Ectodermal cell (in vitro differentiated cells): ENCODE measurements at regions not wholly inside any gene's neighbourhood (a gene's known extent, or its start where the extent isn't known, plus 50 kb on each side); places are given as distances from the start of the nearest gene placed in this dataset.

ENCODE experiments used
- H3K27ac ChIP-seq: 2 replicates; pipeline ENCODE4 v1.7.0; 2013; ENCODE audit warnings: mild to moderate bottlenecking, low read depth, low read length; ENCODE audit not compliant: insufficient read depth, poor library complexity, severe bottlenecking
- H3K27me3 ChIP-seq: 2 replicates; pipeline ENCODE4 v1.7.0; 2013; ENCODE audit warnings: mild to moderate bottlenecking, low read length; ENCODE audit not compliant: insufficient read depth, control insufficient read depth, poor library complexity, severe bottlenecking
- H3K36me3 ChIP-seq: one replicate; pipeline ENCODE4 v1.7.0; 2013; ENCODE audit warnings: low read length; ENCODE audit not compliant: control insufficient read depth, insufficient read depth
- H3K4me1 ChIP-seq: one replicate; pipeline ENCODE4 v1.7.0; 2013; ENCODE audit warnings: low read length; ENCODE audit not compliant: control insufficient read depth, insufficient read depth
- H3K4me3 ChIP-seq: 2 replicates; pipeline ENCODE4 v1.7.0; 2013; ENCODE audit warnings: low read depth, low read length, control low read depth; ENCODE audit not compliant: insufficient read depth
- H3K9me3 ChIP-seq: 2 replicates; pipeline ENCODE4 v1.7.0; 2013; ENCODE audit warnings: mild to moderate bottlenecking, low read length, moderate library complexity; ENCODE audit not compliant: control insufficient read depth
- WGBS, 2 experiments: methylation state at CpG; one replicate each; pipeline ENCODE4 v1.1.7; 2013; ENCODE audit warnings: missing lambda C conversion rate in 2 of 2; 5-methylcytosine and 5-hydroxymethylcytosine counted together

DNA sequence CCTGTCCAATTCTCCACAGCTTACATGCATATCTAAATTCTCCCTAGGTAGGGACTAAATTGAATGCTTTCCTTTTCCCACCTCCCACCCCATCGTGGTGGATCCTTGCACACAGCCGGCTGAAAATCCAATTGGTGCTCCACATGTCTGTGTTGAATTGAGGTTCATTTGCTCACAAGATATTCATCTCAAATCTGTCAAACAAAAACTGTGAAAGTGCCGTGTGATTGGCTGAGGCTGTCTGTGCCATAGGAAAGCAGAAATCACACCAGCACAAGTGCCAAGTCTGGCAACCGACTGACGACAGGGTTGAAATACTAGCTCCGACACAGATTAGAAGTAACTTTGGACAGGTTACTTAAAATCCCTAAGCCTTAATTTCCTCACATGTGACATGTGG lies 823.3 kb downstream of the TDRD15 start:
- H3K9me3 ChIP-seq, result no peaks in the 10 kb centered on the region
- 84 to 90% methylated on average over 6 of the region's 6 CpGs for WGBS, 2 experiments
- no peaks in the 10 kb centered on the region for H3K4me1 ChIP-seq
- no peak overlapping the region for H3K4me3 ChIP-seq
- H3K27me3 ChIP-seq, result no peaks in the 10 kb centered on the region
- no peak overlapping the region for H3K27ac ChIP-seq
- no peaks in the 10 kb centered on the region for H3K36me3 ChIP-seq

DNA sequence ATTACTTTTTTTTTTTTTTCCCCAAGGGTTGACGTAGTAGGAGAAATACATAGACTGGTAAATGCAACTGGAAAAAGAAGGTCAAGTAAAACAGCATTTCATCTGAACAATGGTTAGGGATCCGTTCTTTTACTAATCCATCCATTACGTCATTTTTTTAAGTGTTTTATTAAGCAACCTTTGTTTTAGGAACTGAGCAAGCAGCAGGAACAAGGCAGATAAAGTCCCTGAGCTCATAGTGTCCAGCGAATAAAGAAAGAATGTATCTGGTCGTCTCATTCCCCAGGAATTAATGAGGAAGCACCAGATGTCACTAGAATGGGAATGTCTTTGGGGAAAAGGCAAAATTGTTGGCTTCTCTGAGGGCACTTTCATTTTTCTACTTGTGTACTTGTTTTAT lies 842.4 kb downstream of the TDRD15 start:
- no peaks in the 10 kb centered on the region for H3K9me3 ChIP-seq
- H3K4me1 ChIP-seq, result no peaks in the 10 kb centered on the region
- no peaks in the 10 kb centered on the region for H3K36me3 ChIP-seq
- H3K4me3 ChIP-seq, result no peak overlapping the region
- 91 to 98% methylated on average over 4 to 5 of the region's 5 CpGs for WGBS, 2 experiments
- no peaks in the 10 kb centered on the region for H3K27me3 ChIP-seq
- no peak overlapping the region for H3K27ac ChIP-seq

DNA sequence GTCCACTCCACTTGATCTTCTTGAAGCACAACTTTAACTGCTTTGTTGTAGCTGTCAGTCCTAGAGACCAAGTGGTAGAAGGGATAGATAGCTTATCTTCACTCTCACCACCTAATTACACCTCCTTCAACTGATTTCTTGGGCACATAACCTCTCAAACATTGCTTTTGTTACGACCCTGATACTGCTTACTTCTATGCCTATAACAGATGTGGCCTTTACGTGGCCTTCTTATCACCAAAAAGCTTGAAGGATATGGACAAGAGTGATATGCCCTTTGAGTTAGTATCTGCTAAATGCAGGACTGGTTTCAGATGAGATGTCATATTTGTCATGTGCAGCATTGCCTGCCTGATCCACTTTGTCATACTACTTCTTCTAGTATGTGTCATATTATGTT lies 847.2 kb downstream of the TDRD15 start:
- H3K27me3 ChIP-seq, result no peaks in the 10 kb centered on the region
- H3K36me3 ChIP-seq, result no peaks in the 10 kb centered on the region
- no peak overlapping the region for H3K4me3 ChIP-seq
- H3K4me1 ChIP-seq, result no peaks in the 10 kb centered on the region
- no peak overlapping the region for H3K27ac ChIP-seq
- no peaks in the 10 kb centered on the region for H3K9me3 ChIP-seq
- 92 to 93% methylated on average over 2 of the region's 2 CpGs for WGBS, 2 experiments

DNA sequence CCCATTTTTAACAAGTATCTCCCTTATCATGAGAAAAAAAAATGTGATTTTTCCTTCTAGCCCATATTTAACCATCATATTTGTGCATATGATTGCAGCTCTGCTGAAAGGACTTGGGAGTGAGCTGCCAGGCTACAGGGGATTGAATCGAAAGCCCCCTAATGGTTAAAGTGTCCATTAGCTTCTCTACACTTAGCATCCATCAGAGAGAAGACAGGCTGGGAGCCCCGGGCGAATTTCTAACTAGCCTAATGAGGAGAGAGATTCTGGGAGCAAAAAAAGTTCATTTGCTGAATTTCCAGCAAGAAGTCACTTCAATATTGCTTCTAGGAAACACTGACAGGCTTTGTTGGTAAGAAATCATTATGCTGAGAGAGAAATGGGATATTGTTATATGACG lies 848.8 kb downstream of the TDRD15 start:
- Histone ChIP-seq H3K9me3 (no peaks in the 10 kb centered on the region), H3K27ac (no peak overlapping the region), H3K36me3 (no peaks in the 10 kb centered on the region), H3K4me3 (no peak overlapping the region), H3K4me1 (no peaks in the 10 kb centered on the region), H3K27me3 (no peaks in the 10 kb centered on the region)
- WGBS, 2 experiments, result 63 to 81% methylated on average over 3 to 4 of the region's 4 CpGs

DNA sequence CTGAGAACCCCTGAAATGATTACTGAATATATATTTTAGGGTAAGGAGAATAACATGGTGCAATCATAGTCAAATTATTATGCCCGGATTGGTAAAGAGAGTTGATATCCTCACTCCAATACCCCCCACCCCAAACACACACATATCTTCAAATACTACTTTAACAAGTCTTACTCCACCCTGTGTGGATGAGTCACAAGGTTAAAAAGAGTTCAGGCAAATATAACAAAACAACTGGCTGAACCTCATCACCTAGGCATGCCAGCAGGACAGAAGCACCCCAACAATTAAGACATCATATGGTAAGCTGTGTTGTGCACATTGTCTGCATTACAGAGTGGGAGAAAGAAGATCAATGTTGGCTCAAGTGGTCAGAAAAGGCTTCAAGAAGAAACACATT lies 857.4 kb downstream of the TDRD15 start:
- Histone ChIP-seq H3K36me3 (no peaks in the 10 kb centered on the region), H3K9me3 (no peaks in the 10 kb centered on the region), H3K27ac (no peak overlapping the region), H3K4me3 (no peak overlapping the region), H3K4me1 (no peaks in the 10 kb centered on the region), H3K27me3 (no peaks in the 10 kb centered on the region)
- WGBS, 2 experiments, result 92% methylated on average over 1 of the region's 1 CpG; no CpG with 5 or more reads in 1 of the 2 experiments

DNA sequence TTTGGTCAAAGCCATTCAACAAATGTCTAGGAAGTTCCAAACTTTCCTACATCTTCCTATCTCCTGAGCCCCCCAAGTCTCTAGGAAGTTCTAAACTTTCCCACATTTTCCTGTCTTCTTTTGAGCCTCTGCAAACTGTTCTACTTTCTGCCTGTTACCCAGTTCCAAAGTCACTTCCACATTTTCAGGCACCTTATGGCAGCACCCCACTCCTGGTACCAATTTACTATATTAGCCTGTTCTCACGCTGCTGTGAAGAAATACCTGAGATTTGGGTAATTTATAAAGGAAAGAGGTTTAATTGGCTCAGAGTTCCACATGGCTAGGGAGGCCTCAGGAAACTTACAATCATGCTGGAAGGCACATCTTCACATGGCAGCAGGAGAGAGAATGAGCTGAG lies 869.2 kb downstream of the TDRD15 start:
- Histone ChIP-seq H3K9me3 (peaks cover 3% of the 10 kb centered on the region), H3K36me3 (no peaks in the 10 kb centered on the region)
- 93 to 100% methylated on average over 1 of the region's 1 CpG for WGBS, 2 experiments

DNA sequence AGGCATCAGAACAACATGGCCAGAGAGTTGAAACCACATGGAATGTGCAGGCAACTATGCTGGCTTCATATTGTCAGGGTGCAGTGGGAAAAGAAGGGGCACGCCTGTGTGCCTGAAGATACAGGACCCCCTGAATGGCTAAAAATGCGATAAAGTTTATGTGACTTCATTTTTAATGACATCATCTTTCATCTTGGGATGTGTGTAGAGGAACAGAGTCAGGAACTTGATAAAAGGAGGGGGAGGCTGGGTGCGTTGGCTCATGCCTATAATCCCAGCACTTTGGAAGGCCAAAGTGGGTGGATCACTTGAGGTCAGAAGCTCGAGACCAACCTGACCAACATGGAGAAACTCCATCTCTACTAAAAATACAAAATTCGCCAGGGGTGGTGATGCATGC lies 872.6 kb downstream of the TDRD15 start:
- Histone ChIP-seq H3K27ac (no peak overlapping the region), H3K4me3 (no peak overlapping the region), H3K36me3 (no peaks in the 10 kb centered on the region), H3K27me3 (no peaks in the 10 kb centered on the region), H3K4me1 (no peaks in the 10 kb centered on the region), H3K9me3 (peaks cover 3% of the 10 kb centered on the region)
- WGBS, 2 experiments, result 91 to 96% methylated on average over 5 of the region's 5 CpGs

More for the DNA sequence above, 869.2 kb downstream of the TDRD15 start:
- Histone ChIP-seq H3K4me3 (no peak overlapping the region), H3K4me1 (no peaks in the 10 kb centered on the region), H3K27ac (no peak overlapping the region), H3K27me3 (no peaks in the 10 kb centered on the region)

DNA sequence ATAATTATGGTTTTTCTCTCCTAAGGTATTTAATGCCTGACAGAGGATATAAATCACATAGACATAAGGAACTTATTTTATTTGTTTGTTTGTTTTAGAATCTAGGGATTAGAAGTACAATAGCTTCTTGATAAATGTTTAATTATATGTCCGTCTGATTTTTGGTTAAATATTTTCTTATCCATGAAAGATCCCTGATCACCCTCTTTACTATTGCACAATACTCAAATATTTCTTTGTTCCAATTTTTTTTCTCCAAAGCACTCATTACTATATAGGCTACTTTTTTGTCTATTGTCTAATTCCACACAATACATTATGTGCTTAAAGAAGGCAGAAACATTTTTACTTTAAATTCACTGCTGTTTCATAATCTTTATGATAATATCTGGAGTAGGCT lies 875.8 kb downstream of the TDRD15 start:
- no peaks in the 10 kb centered on the region for H3K27me3 ChIP-seq
- no peaks in the 10 kb centered on the region for H3K4me1 ChIP-seq
- WGBS, 2 experiments, result 89% methylated on average over 1 of the region's 1 CpG; no CpG with 5 or more reads in 1 of the 2 experiments
- H3K4me3 ChIP-seq, result no peak overlapping the region
- H3K36me3 ChIP-seq, result no peaks in the 10 kb centered on the region
- no peaks in the 10 kb centered on the region for H3K9me3 ChIP-seq
- H3K27ac ChIP-seq, result no peak overlapping the region

DNA sequence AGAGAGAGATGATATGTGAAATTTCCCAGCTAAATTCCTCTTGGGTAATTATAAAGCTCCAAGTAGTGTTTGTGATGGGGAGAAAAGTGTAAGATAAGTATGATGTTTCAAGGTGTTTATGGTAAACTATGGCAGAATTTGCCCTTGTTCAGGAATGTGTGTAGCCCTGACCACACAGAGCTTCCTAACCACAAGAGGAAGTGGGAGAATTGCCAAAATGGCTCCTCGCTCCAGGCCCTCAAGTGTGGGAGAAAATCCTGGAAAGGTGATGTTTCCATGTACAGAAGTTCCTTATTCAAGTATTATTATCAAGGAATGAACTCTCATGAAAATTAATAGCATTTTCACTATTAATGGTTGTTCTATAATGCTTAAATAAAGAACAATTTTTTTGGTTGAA lies 878.3 kb downstream of the TDRD15 start:
- WGBS, 2 experiments, result 85% methylated on average over 1 of the region's 1 CpG; no CpG with 5 or more reads in 1 of the 2 experiments
- Histone ChIP-seq H3K4me3 (no peak overlapping the region), H3K4me1 (no peaks in the 10 kb centered on the region), H3K27ac (no peak overlapping the region), H3K36me3 (no peaks in the 10 kb centered on the region), H3K9me3 (no peaks in the 10 kb centered on the region), H3K27me3 (no peaks in the 10 kb centered on the region)

DNA sequence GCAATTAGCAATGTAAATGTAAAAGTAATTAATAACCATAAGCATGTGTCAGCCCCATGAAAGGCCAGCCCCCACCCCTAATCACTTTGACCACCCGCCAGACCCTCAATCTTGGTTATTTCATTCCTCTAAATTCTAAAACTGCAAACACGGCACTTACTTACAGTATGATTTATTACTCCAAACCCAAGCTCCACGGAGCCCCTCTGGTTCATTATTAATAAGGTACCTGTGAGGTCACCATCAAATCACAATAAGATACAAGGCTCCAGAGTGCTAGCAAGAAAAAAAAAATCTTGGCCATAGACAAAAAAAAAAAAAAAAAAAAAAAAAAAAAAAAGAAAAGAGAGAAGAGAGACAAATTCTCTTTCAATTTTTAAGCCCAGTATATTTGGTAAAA lies 879.5 kb downstream of the TDRD15 start:
- no peaks in the 10 kb centered on the region for H3K27me3 ChIP-seq
- no peak overlapping the region for H3K4me3 ChIP-seq
- H3K4me1 ChIP-seq, result no peaks in the 10 kb centered on the region
- no peaks in the 10 kb centered on the region for H3K36me3 ChIP-seq
- WGBS, 2 experiments, result 93% methylated on average over 3 of the region's 3 CpGs
- H3K27ac ChIP-seq, result no peak overlapping the region
- H3K9me3 ChIP-seq, result no peaks in the 10 kb centered on the region

DNA sequence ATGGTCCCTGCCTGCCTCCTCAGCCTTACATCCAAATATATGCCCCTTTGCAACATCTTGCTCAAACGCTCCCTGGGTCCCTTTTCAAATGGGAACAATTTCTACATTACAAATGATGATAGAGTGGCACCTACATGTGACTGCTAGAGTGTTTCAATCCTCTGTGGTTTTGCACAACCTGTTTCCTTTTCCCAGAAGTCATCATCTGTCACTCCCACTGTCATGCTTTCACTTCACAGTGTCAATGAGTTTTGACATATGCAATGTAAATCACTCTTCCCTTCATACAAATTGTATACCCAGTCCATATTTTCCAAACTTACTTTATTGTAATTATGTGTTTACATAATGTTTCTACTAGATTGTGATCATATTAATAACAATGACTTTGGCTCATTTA lies 887.3 kb downstream of the TDRD15 start:
- no peaks in the 10 kb centered on the region for H3K27me3 ChIP-seq
- H3K27ac ChIP-seq, result no peak overlapping the region
- no peak overlapping the region for H3K4me3 ChIP-seq
- no peaks in the 10 kb centered on the region for H3K4me1 ChIP-seq
- no peaks in the 10 kb centered on the region for H3K36me3 ChIP-seq
- H3K9me3 ChIP-seq, result no peaks in the 10 kb centered on the region
- 97 to 100% methylated on average over 1 of the region's 1 CpG for WGBS, 2 experiments
